ENCODE measurements at regions not wholly inside any gene's neighbourhood (a gene's known extent, or its start where the extent isn't known, plus 50 kb on each side); places are given as distances from the start of the nearest gene placed in this dataset.

DNA sequence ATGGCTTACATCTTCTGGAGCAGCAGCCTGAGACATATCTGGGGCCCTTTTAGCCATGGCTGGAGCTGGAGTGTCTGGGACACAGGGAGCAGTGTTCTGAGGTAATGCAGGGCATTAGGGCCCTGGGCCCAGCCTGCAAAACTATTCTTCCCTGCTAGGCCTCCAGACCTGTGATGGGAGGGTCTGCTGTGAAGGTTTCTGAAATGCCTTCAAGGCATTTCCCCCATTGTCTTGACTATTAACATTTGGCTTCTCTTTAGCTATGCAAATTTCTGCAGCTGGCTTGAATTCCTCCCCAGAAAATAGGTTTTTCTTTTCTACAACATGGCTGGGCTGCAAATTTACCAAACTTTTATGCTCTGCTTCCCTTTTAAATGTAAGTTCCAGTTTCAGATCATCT, 61.5 kb downstream of the EDN1 start:
- H2AFZ ChIP-seq (ENCODE audit: low read length) = no peak overlapping the region
- no peak overlapping the region for H2BK15ac ChIP-seq (ENCODE audit: low read depth, low read length)
- TF ChIP-seq, protein P1, sequence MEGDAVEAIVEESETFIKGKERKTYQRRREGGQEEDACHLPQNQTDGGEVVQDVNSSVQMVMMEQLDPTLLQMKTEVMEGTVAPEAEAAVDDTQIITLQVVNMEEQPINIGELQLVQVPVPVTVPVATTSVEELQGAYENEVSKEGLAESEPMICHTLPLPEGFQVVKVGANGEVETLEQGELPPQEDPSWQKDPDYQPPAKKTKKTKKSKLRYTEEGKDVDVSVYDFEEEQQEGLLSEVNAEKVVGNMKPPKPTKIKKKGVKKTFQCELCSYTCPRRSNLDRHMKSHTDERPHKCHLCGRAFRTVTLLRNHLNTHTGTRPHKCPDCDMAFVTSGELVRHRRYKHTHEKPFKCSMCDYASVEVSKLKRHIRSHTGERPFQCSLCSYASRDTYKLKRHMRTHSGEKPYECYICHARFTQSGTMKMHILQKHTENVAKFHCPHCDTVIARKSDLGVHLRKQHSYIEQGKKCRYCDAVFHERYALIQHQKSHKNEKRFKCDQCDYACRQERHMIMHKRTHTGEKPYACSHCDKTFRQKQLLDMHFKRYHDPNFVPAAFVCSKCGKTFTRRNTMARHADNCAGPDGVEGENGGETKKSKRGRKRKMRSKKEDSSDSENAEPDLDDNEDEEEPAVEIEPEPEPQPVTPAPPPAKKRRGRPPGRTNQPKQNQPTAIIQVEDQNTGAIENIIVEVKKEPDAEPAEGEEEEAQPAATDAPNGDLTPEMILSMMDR (conservative IDR thresholded peaks at IDR 0.05) = no peak
- H3K27ac ChIP-seq (ENCODE audit: insufficient read length, low read depth, low read length) = no peak overlapping the region
- H4K8ac ChIP-seq (replicated peaks; ENCODE audit: insufficient read length, low read depth, low read length) = no peak overlapping the region
- H3K4me3 Mint-ChIP-seq = no peak overlapping the region
- no peak overlapping the region for H3K14ac ChIP-seq (ENCODE audit: insufficient read depth, low read length)
- no peak overlapping the region for H3K4ac ChIP-seq (ENCODE audit: low read depth, low read length)
- DNase-seq = peak; percentile 61
- H3K4me1 ChIP-seq (ENCODE audit: insufficient read depth, low read length) = 0 out of 2 replicates have a peak, but pooled peaks cover 4% of the 10 kb centered on the region
- no peak overlapping the region for H3K18ac ChIP-seq (ENCODE audit: insufficient read length, low read depth, low read length)
- H2BK12ac ChIP-seq (ENCODE audit: insufficient read length, low read depth, low read length) = no peak overlapping the region
- H3K9me3 ChIP-seq (ENCODE audit: control insufficient read depth, low read depth, low read length) = peaks cover 12% of the 10 kb centered on the region
- peak overlapping the region; percentile 6 to 94 (median 82); a peak in 6 of 7 replicates for H3K27ac Mint-ChIP-seq
- H3K36me3 Mint-ChIP-seq (ENCODE audit: insufficient read depth in 1 of 3, low read depth in 3 of 3) = peaks cover 25 to 38% (median 32%) of the 10 kb centered on the region in 3 experiments
- no peaks in the 10 kb centered on the region for H3K79me1 ChIP-seq (ENCODE audit: insufficient read depth, low read depth, low read length, poor library complexity, severe bottlenecking)
- H2BK20ac ChIP-seq (ENCODE audit: low read depth, low read length, poor library complexity, severe bottlenecking) = no peak overlapping the region
- no peak overlapping the region for H3K56ac ChIP-seq (ENCODE audit: insufficient read length, low read depth, low read length)
- H2BK120ac ChIP-seq (ENCODE audit: low read depth, low read length, poor library complexity, severe bottlenecking) = no peak overlapping the region
- no peaks in the 10 kb centered on the region; the same call in 1 of the 2 replicates for H3K27me3 Mint-ChIP-seq (ENCODE audit: low read depth)
- no peak overlapping the region for H2BK5ac ChIP-seq (ENCODE audit: insufficient read length, low read length)
- H2AK5ac ChIP-seq (ENCODE audit: insufficient read length, low read length) = no peak overlapping the region
- H3K23ac ChIP-seq (ENCODE audit: insufficient read length, low read depth, low read length) = no peak overlapping the region
- no peaks in the 10 kb centered on the region for H3K79me2 ChIP-seq (ENCODE audit: insufficient read depth, low read length)
- H3K4me1 Mint-ChIP-seq = peaks cover 39 to 50% of the 10 kb centered on the region in 2 experiments
- H4K20me1 ChIP-seq (ENCODE audit: control insufficient read depth, insufficient read depth, insufficient read length) = no peaks in the 10 kb centered on the region
- H3K23me2 ChIP-seq (ENCODE audit: insufficient read length, low read depth, low read length, poor library complexity, severe bottlenecking) = no peaks in the 10 kb centered on the region
- H3K9ac ChIP-seq (ENCODE audit: extremely low read depth, insufficient read length, low read length) = no peak overlapping the region
- no peaks in the 10 kb centered on the region for H3K27me3 ChIP-seq (ENCODE audit: insufficient read depth, low read length)
- no peak overlapping the region for H4K5ac ChIP-seq (ENCODE audit: insufficient read length, low read depth, low read length)
- H3K4me2 ChIP-seq (ENCODE audit: insufficient read depth, insufficient read length, low read length) = no peak overlapping the region
- peaks cover 37 to 39% of the 10 kb centered on the region in 2 experiments for H3K9me3 Mint-ChIP-seq
- no peak overlapping the region for H3T11ph ChIP-seq (ENCODE audit: low read length)
- H4K91ac ChIP-seq (ENCODE audit: insufficient read length, low read depth, low read length) = no peak overlapping the region

Data from H9 (cell line).